GM12878 (cell line): ENCODE measurements at regions not wholly inside any gene's neighbourhood (a gene's known extent, or its start where the extent isn't known, plus 50 kb on each side); places are given as distances from the start of the nearest gene placed in this dataset.
"Not testable (repeated sequence)": the region's sequence is repeated elsewhere in the genome, so short reads cannot be mapped to it uniquely, and the experiment has no call there.

Experiments
- ATAC-seq: fragments of 200-7000 bp; cut with Tn5 transposase; 3 replicates; pipeline ENCODE4 v1.9.1; 2020; ENCODE audit warnings: mild to moderate bottlenecking, moderate library complexity
- BruUV-seq: library from RNA; stranded (reverse); fragments of 400-500 nt; replicated peaks from 2 replicates; lab custom pipeline; 2021; lab: Mats Ljungman, UMichigan
- CTCF ChIA-PET: fragments of 300-600 bp; sonication (Branson Sonifier 250); formaldehyde crosslinking; extraction: SDS; loops from one replicate; lab custom pipeline; 2021; ENCODE audit warnings: inconsistent platforms; lab: Yijun Ruan, JAX
- POLR2A ChIA-PET: fragments of 350-600 bp; formaldehyde crosslinking; extraction: SDS; loops from one replicate; lab custom pipeline; 2021; ENCODE audit warnings: inconsistent platforms; lab: Charles Lee
- RAD21 ChIA-PET: fragments of 300-600 bp; sonication (Branson Sonifier 250); formaldehyde crosslinking; loops from one replicate; lab custom pipeline; 2023; ENCODE audit warnings: antibody characterized with exemption; ENCODE audit not compliant: unreplicated experiment; lab: Charles Lee
- SMC1A ChIA-PET: fragments of 300-600 bp; sonication (Branson Sonifier 250); formaldehyde crosslinking; loops from one replicate; lab custom pipeline; 2023; ENCODE audit not compliant: unreplicated experiment, uncharacterized antibody; lab: Charles Lee
- DNase-seq: peaks from one replicate; pipeline ENCODE4 v3.0.0-alpha.2; 2011; ENCODE audit warnings: low read depth, low spot score
- FAIRE-seq: peaks from 3 replicates; lab custom pipeline; 2011; peaks lifted over from hg19 to GRCh38; lab: Jason Lieb, UNC
- H2AFZ ChIP-seq: 2 replicates; pipeline ENCODE4 v1.6.0; 2011; ENCODE audit warnings: low read depth, low read length, control low read depth; ENCODE audit not compliant: control insufficient read depth
- H3K27ac ChIP-seq: 2 replicates; pipeline ENCODE4 v1.5.1; 2011; ENCODE audit warnings: control low read depth; ENCODE audit not compliant: control insufficient read depth, insufficient read depth
- H3K27me3 ChIP-seq, 2 experiments: replicated peaks in 1 of 2; 2 replicates each; pipeline versions ENCODE4 v1.6.0 to v1.6.1; 2011; ENCODE audit warnings: low read length in 1 of 2; ENCODE audit not compliant: control insufficient read depth in 2 of 2, insufficient read depth in 2 of 2
- H3K36me3 ChIP-seq, 2 experiments: 2 replicates each; pipeline ENCODE4 v1.5.1; 2011; ENCODE audit warnings: low read length in 1 of 2; ENCODE audit not compliant: control insufficient read depth in 2 of 2, insufficient read depth in 2 of 2
- H3K4me1 ChIP-seq: 2 replicates; pipeline ENCODE4 v1.6.1; 2011; ENCODE audit warnings: mild to moderate bottlenecking, low read length, moderate library complexity, mixed read lengths; ENCODE audit not compliant: control insufficient read depth, insufficient read depth
- H3K4me2 ChIP-seq: 2 replicates; pipeline ENCODE4 v1.6.0; 2011; ENCODE audit warnings: control low read depth; ENCODE audit not compliant: control insufficient read depth, insufficient read depth
- H3K4me3 ChIP-seq: fragments of 200-600 bp; sonication (generic); 2 replicates; pipeline ENCODE4 v1.5.1; 2016
- H3K79me2 ChIP-seq: 2 replicates; pipeline ENCODE4 v1.6.0; 2011; ENCODE audit warnings: low read length; ENCODE audit not compliant: control insufficient read depth, insufficient read depth
- H3K9ac ChIP-seq: 2 replicates; pipeline ENCODE4 v1.8.0; 2011; ENCODE audit warnings: low read length, control low read depth, mixed read lengths; ENCODE audit not compliant: control insufficient read depth, insufficient read depth
- H3K9me3 ChIP-seq: replicated peaks from 3 replicates; pipeline ENCODE4 v1.5.1; 2011; ENCODE audit warnings: mild to moderate bottlenecking, low read length; ENCODE audit not compliant: control insufficient read depth, insufficient read depth
- H4K20me1 ChIP-seq: 2 replicates; pipeline ENCODE4 v1.6.0; 2011; ENCODE audit not compliant: control insufficient read depth, insufficient read depth
- ATF3 ChIP-seq: IDR thresholded peaks from 2 replicates; pipeline ENCODE4 v1.6.1; 2011; ENCODE audit warnings: low read depth, mild to moderate bottlenecking, low read length, moderate library complexity, borderline replicate concordance; ENCODE audit errors: extremely low read depth
- CBX5 ChIP-seq: sonication (generic); IDR thresholded peaks from 2 replicates; pipeline ENCODE4 v1.6.1; 2016; ENCODE audit warnings: low read depth, moderate library complexity, mild to moderate bottlenecking, inconsistent platforms
- JUNB ChIP-seq: IDR thresholded peaks from 2 replicates; pipeline ENCODE4 v1.6.1; 2016; ENCODE audit warnings: antibody characterized with exemption, mild to moderate bottlenecking
- MEF2A ChIP-seq: IDR thresholded peaks from 2 replicates; pipeline ENCODE4 v1.6.1; 2011; ENCODE audit warnings: low read depth, mild to moderate bottlenecking, low read length, moderate library complexity; ENCODE audit not compliant: insufficient read depth
- NFXL1 ChIP-seq: fragments of 450-650 bp; IDR thresholded peaks from 2 replicates; pipeline ENCODE4 v1.6.1; 2017; ENCODE audit warnings: antibody characterized with exemption, mild to moderate bottlenecking, borderline replicate concordance
- PAX8 ChIP-seq: fragments of 450-650 bp; IDR thresholded peaks from 2 replicates; pipeline ENCODE4 v1.6.1; 2017; ENCODE audit warnings: mild to moderate bottlenecking, moderate library complexity
- RAD21 ChIP-seq: IDR thresholded peaks from 2 replicates; pipeline ENCODE4 v1.6.1; 2011; ENCODE audit warnings: mild to moderate bottlenecking, low read depth, low read length, moderate library complexity; ENCODE audit not compliant: insufficient read depth
- RAD51 ChIP-seq: fragments of 450-650 bp; IDR thresholded peaks from 2 replicates; pipeline ENCODE4 v1.6.1; 2016; ENCODE audit warnings: moderate library complexity, mild to moderate bottlenecking, inconsistent platforms
- SPI1 ChIP-seq: IDR thresholded peaks from 2 replicates; pipeline ENCODE4 v1.6.1; 2011; ENCODE audit warnings: low read depth, mild to moderate bottlenecking, low read length, moderate library complexity, borderline replicate concordance; ENCODE audit not compliant: insufficient read depth
- WGBS: methylation state at CpG from one replicate; pipeline ENCODE4 v1.1.6; 2016; ENCODE audit warnings: low lambda C conversion rate; ENCODE audit not compliant: insufficient replicate concordance, insufficient coverage; ENCODE audit errors: missing lambda C conversion rate; 5-methylcytosine and 5-hydroxymethylcytosine counted together
- in situ Hi-C: fragments of 300-500 bp; cut with MboI; formaldehyde crosslinking; loops from 9 replicates; pipeline ENCODE4 v1.14.3; 2018; ENCODE audit warnings: mixed read lengths
- intact Hi-C: fragments of 100-400 bp; cut with micrococcal nuclease; formaldehyde crosslinking; loops from one replicate; pipeline ENCODE4 v1.14.2; 2022; ENCODE audit not compliant: unreplicated experiment

GRCh38 chr6:61555993-61556392, 730.0 kb downstream of the KHDRBS2 start (continued):
- no peak for TF ChIP-seq RAD21
- no peak for TF ChIP-seq CBX5
- no peak for TF ChIP-seq SPI1
- TF ChIP-seq MEF2A: no peak
- TF ChIP-seq RAD51: no peak

- Histone ChIP-seq H2AFZ (no peak overlapping the region), H3K9me3 (no peaks in the 10 kb centered on the region), H3K79me2 (no peaks in the 10 kb centered on the region), H3K9ac (no peak overlapping the region)
- intact Hi-C loops: no loop called here
- CTCF ChIA-PET: no interaction called here
- TF ChIP-seq ATF3: no peak
- TF ChIP-seq JUNB: 0 out of 2 replicates have a peak, but pooled peaks have one; percentile 15
- no peak for TF ChIP-seq PAX8
- TF ChIP-seq NFXL1: no peak
- TF ChIP-seq, all 136 proteins: peak for 1
- POLR2A ChIA-PET: no interaction called here
- no peaks in the 10 kb centered on the region for H3K36me3 ChIP-seq
- no peak overlapping the region for H3K4me2 ChIP-seq
- RAD21 ChIA-PET: no interaction called here
- SMC1A ChIA-PET: no interaction called here
- WGBS: 34% methylated on average over 3 of the region's 3 CpGs
- H4K20me1 ChIP-seq: no peaks in the 10 kb centered on the region
- H3K27me3 ChIP-seq: no peaks in the 10 kb centered on the region
- FAIRE-seq (no peak), DNase-seq (peak; percentile 1), ATAC-seq (no peak)
- H3K4me3 ChIP-seq: no peak overlapping the region
- in situ Hi-C loops: no loop called here
- BruUV-seq: no TSS peak
- no peak overlapping the region for H3K27ac ChIP-seq
- H3K4me1 ChIP-seq: no peaks in the 10 kb centered on the region
These were observed 747.2 kb downstream of the KHDRBS2 start for GRCh38 chr6:61538801-61539200.

DNA sequence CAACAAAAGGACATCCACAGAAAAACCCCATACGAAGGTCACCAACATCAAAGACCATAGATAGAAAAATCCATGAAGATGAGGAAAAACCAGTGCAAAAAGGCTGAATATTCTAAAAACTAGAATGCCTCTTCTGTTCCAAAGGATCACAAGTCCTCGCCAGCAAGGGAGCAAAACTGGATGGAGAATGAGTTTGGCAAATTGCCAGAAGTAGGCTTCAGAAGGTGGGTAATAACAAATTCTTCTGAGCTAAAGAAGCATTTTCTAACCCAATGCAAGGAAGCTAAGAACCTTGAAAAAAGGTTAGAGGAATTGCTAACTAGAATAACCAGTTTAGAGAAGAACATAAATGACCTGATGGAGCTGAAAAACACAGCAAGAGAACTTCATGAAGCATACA, 753.3 kb downstream of the KHDRBS2 start:
- in situ Hi-C loops, BruUV-seq, H3K79me2 ChIP-seq, H3K4me3 ChIP-seq, intact Hi-C loops, RAD21 ChIA-PET, CTCF ChIA-PET, H3K4me1 ChIP-seq, H3K4me2 ChIP-seq, H3K9me3 ChIP-seq, H3K36me3 ChIP-seq, ATAC-seq, H2AFZ ChIP-seq, H3K27ac ChIP-seq, SMC1A ChIA-PET, H3K27me3 ChIP-seq, FAIRE-seq, H4K20me1 ChIP-seq, DNase-seq, POLR2A ChIA-PET, H3K9ac ChIP-seq: not testable (repeated sequence)
- 24% methylated on average over 2 of the region's 2 CpGs for WGBS
